Panc1 (cell line): ENCODE measurements at regions not wholly inside any gene's neighbourhood (a gene's known extent, or its start where the extent isn't known, plus 50 kb on each side); places are given as distances from the start of the nearest gene placed in this dataset.

Experiments
- ATAC-seq: fragments of 200-7000 bp; cut with Tn5 transposase; 2 replicates; pipeline ENCODE4 v1.9.1; 2020; ENCODE audit warnings: mild to moderate bottlenecking, moderate library complexity
- BruUV-seq: library from RNA; stranded (reverse); fragments of 400-500 nt; replicated peaks from 2 replicates; lab custom pipeline; 2021; lab: Mats Ljungman, UMichigan
- CTCF ChIA-PET: fragments of 300-600 bp; sonication (Branson Sonifier 250); formaldehyde crosslinking; loops from one replicate; lab custom pipeline; 2022; ENCODE audit warnings: antibody characterized with exemption; lab: Charles Lee
- POLR2A ChIA-PET: fragments of 300-600 bp; sonication (Branson Sonifier 250); formaldehyde crosslinking; loops from one replicate; lab custom pipeline; 2022; ENCODE audit warnings: antibody characterized with exemption; lab: Charles Lee
- DNase-seq: peaks from one replicate; pipeline ENCODE4 v3.0.0-alpha.2; 2010; ENCODE audit warnings: low read depth, low spot score
- H3K27ac ChIP-seq: 2 replicates; pipeline ENCODE4 v1.5.1; 2011; ENCODE audit warnings: mild to moderate bottlenecking, low read length, inconsistent platforms
- H3K27me3 ChIP-seq: fragments of 200-500 bp; sonication (Bioruptor generic); 2 replicates; pipeline ENCODE4 v1.6.0; 2014; ENCODE audit warnings: low read length, inconsistent platforms; ENCODE audit not compliant: control insufficient read depth, insufficient read depth
- H3K36me3 ChIP-seq: fragments of 200-500 bp; sonication (Bioruptor generic); 2 replicates; pipeline ENCODE4 v1.5.1; 2014; ENCODE audit warnings: inconsistent platforms, mild to moderate bottlenecking, low read length, moderate library complexity; ENCODE audit not compliant: control insufficient read depth, insufficient read depth
- H3K4me1 ChIP-seq: 2 replicates; pipeline ENCODE4 v1.5.1; 2011; ENCODE audit warnings: inconsistent platforms, mild to moderate bottlenecking, low read length, moderate library complexity; ENCODE audit not compliant: control insufficient read depth, insufficient read depth
- H3K4me3 ChIP-seq, 2 experiments: 2 replicates each; pipeline ENCODE4 v1.5.1; 2011 to 2012; ENCODE audit warnings: low read depth in 2 of 2, low read length in 2 of 2, mild to moderate bottlenecking in 2 of 2, inconsistent platforms in 1 of 2, moderate library complexity in 1 of 2
- H3K9me3 ChIP-seq: fragments of 200-500 bp; sonication (Bioruptor generic); 2 replicates; pipeline ENCODE4 v1.5.1; 2014; ENCODE audit warnings: low read depth, mild to moderate bottlenecking, inconsistent platforms, low read length, moderate library complexity; ENCODE audit not compliant: control insufficient read depth, insufficient read depth
- POLR2AphosphoS5 ChIP-seq: IDR thresholded peaks from 2 replicates; pipeline ENCODE4 v1.6.1; 2012; ENCODE audit warnings: mild to moderate bottlenecking, low read depth, low read length, moderate library complexity
- SIN3A ChIP-seq: IDR thresholded peaks from 2 replicates; pipeline ENCODE4 v1.6.1; 2012; ENCODE audit warnings: low read depth, mild to moderate bottlenecking, low read length, moderate library complexity, borderline replicate concordance; ENCODE audit not compliant: insufficient read depth
- TCF7L2 ChIP-seq: IDR thresholded peaks from 2 replicates; pipeline ENCODE4 v1.6.1; 2011; ENCODE audit warnings: mild to moderate bottlenecking, low read depth, low read length, inconsistent platforms
- in situ Hi-C: cut with HindIII; loops from 2 replicates; pipeline ENCODE4 v1.10.0; 2016; ENCODE audit warnings: low sequenced_read_pairs, low pct_unique_long_range_greater_than_20kb
- intact Hi-C: fragments of 100-400 bp; cut with micrococcal nuclease; formaldehyde crosslinking; loops from one replicate; pipeline ENCODE4 v1.10.0; 2022; ENCODE audit not compliant: unreplicated experiment
- TF ChIP-seq, protein P1 (sequence below): fragments of 450-650 bp; IDR thresholded peaks from 2 replicates; pipeline ENCODE4 v1.5.1; 2017; ENCODE audit warnings: mild to moderate bottlenecking
- TF ChIP-seq, protein P2 (sequence below), 2 experiments: IDR thresholded peaks; 2 replicates each; pipeline ENCODE4 v1.6.1; 2011 to 2012; ENCODE audit warnings: low read depth in 2 of 2, control low read depth in 1 of 2, low read length in 1 of 2, mild to moderate bottlenecking in 1 of 2, moderate library complexity in 1 of 2; ENCODE audit not compliant: insufficient read depth in 1 of 2

DNA sequence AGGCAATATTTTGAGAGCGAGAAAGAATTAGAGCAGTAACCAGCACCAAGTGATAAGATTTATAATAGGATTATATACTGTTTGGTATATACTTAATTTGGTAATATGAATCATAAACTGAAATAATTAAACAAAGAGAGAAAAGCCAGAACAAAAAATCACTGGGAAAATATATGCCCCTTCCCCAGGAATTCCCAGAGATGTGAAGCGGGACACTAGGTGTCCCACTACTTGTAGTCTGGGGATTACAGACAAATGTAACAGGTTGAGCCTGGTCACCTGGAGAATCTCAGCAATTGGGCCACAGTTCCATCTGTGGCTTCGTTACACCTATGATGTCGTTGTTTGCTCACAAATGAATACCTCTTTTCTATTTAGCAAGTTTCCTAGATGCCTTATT lies 256.1 kb upstream of the CHAC2 start:
- no peaks in the 10 kb centered on the region for H3K27me3 ChIP-seq
- no peaks in the 10 kb centered on the region for H3K36me3 ChIP-seq
- no TSS peak for BruUV-seq
- no peaks in the 10 kb centered on the region for H3K4me1 ChIP-seq
- DNase-seq (no peak), ATAC-seq (no peak)
- H3K9me3 ChIP-seq: no peaks in the 10 kb centered on the region
- TF ChIP-seq POLR2AphosphoS5 (no peak), SIN3A (no peak), TCF7L2 (no peak)
- TF ChIP-seq, protein P1, sequence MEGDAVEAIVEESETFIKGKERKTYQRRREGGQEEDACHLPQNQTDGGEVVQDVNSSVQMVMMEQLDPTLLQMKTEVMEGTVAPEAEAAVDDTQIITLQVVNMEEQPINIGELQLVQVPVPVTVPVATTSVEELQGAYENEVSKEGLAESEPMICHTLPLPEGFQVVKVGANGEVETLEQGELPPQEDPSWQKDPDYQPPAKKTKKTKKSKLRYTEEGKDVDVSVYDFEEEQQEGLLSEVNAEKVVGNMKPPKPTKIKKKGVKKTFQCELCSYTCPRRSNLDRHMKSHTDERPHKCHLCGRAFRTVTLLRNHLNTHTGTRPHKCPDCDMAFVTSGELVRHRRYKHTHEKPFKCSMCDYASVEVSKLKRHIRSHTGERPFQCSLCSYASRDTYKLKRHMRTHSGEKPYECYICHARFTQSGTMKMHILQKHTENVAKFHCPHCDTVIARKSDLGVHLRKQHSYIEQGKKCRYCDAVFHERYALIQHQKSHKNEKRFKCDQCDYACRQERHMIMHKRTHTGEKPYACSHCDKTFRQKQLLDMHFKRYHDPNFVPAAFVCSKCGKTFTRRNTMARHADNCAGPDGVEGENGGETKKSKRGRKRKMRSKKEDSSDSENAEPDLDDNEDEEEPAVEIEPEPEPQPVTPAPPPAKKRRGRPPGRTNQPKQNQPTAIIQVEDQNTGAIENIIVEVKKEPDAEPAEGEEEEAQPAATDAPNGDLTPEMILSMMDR: no peak
- TF ChIP-seq, protein P2, sequence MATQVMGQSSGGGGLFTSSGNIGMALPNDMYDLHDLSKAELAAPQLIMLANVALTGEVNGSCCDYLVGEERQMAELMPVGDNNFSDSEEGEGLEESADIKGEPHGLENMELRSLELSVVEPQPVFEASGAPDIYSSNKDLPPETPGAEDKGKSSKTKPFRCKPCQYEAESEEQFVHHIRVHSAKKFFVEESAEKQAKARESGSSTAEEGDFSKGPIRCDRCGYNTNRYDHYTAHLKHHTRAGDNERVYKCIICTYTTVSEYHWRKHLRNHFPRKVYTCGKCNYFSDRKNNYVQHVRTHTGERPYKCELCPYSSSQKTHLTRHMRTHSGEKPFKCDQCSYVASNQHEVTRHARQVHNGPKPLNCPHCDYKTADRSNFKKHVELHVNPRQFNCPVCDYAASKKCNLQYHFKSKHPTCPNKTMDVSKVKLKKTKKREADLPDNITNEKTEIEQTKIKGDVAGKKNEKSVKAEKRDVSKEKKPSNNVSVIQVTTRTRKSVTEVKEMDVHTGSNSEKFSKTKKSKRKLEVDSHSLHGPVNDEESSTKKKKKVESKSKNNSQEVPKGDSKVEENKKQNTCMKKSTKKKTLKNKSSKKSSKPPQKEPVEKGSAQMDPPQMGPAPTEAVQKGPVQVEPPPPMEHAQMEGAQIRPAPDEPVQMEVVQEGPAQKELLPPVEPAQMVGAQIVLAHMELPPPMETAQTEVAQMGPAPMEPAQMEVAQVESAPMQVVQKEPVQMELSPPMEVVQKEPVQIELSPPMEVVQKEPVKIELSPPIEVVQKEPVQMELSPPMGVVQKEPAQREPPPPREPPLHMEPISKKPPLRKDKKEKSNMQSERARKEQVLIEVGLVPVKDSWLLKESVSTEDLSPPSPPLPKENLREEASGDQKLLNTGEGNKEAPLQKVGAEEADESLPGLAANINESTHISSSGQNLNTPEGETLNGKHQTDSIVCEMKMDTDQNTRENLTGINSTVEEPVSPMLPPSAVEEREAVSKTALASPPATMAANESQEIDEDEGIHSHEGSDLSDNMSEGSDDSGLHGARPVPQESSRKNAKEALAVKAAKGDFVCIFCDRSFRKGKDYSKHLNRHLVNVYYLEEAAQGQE (IDR thresholded peaks at IDR 0.05; ENCODE audit: insufficient read depth in 1 of 2, low read depth in 2 of 2, low read length in 1 of 2): no peak
- ChIA-PET CTCF (no interaction called here), POLR2A (no interaction called here)
- in situ Hi-C loops: no loop called here
- intact Hi-C loops: no loop called here
- H3K4me3 ChIP-seq: no peak overlapping the region
- H3K27ac ChIP-seq: no peak overlapping the region

GRCh38 chr2:53510401-53510800 lies 257.2 kb upstream of the CHAC2 start:
- CTCF ChIA-PET: no interaction called here
- intact Hi-C loops: no loop called here
- ATAC-seq (no peak), DNase-seq (no peak)
- no peaks in the 10 kb centered on the region for H3K27me3 ChIP-seq
- no peaks in the 10 kb centered on the region for H3K9me3 ChIP-seq
- no peak overlapping the region for H3K27ac ChIP-seq
- H3K36me3 ChIP-seq: no peaks in the 10 kb centered on the region
- no TSS peak for BruUV-seq
- no peak overlapping the region for H3K4me3 ChIP-seq
- in situ Hi-C loops: no loop called here
- POLR2A ChIA-PET: interaction anchor here (0.7 kb wide), 2 partner anchors 17 to 1057 kb away, joined by 3 read pairs; no protein-coding TSS in a partner anchor
- H3K4me1 ChIP-seq: no peaks in the 10 kb centered on the region
- TF ChIP-seq, protein P1: no peak
- TF ChIP-seq TCF7L2 (no peak), POLR2AphosphoS5 (no peak), SIN3A (no peak)
- TF ChIP-seq, protein P2 (IDR thresholded peaks at IDR 0.05; ENCODE audit: insufficient read depth in 1 of 2, low read depth in 2 of 2, low read length in 1 of 2): no peak
